ENCODE measurements at regions not wholly inside any gene's neighbourhood (a gene's known extent, or its start where the extent isn't known, plus 50 kb on each side); places are given as distances from the start of the nearest gene placed in this dataset.

- TF ChIP-seq CTCF (IDR thresholded peaks at IDR 0.05; ENCODE audit: insufficient read depth, low read length): no peak
- DNase-seq (ENCODE audit: low read depth): no peak
- no peak overlapping the region for H3K4me3 ChIP-seq (ENCODE audit: low read depth, low read length)
Measured at GRCh38 chr2:62407838-62408237, 98.2 kb downstream of the TMEM17 start.

GRCh38 chr2:62407401-62407800 is 98.6 kb downstream of the TMEM17 start:
- no peak for TF ChIP-seq CTCF (IDR thresholded peaks at IDR 0.05; ENCODE audit: insufficient read depth, low read length)
- DNase-seq (ENCODE audit: low read depth): no peak
- H3K4me3 ChIP-seq (ENCODE audit: low read depth, low read length): no peak overlapping the region

- no peak for DNase-seq (ENCODE audit: low read depth)
- TF ChIP-seq CTCF (IDR thresholded peaks at IDR 0.05; ENCODE audit: insufficient read depth, low read length): no peak
- no peak overlapping the region for H3K4me3 ChIP-seq (ENCODE audit: low read depth, low read length)
Measured at GRCh38 chr2:62406573-62407043, 99.4 kb downstream of the TMEM17 start.

GRCh38 chr2:62404913-62405312 is 101.1 kb downstream of the TMEM17 start:
- TF ChIP-seq CTCF (IDR thresholded peaks at IDR 0.05; ENCODE audit: insufficient read depth, low read length): no peak
- H3K4me3 ChIP-seq (ENCODE audit: low read depth, low read length): no peak overlapping the region
- no peak for DNase-seq (ENCODE audit: low read depth)

GRCh38 chr2:62402156-62402555 is 103.8 kb downstream of the TMEM17 start:
- H3K4me3 ChIP-seq (ENCODE audit: low read depth, low read length): no peak overlapping the region
- no peak for TF ChIP-seq CTCF (IDR thresholded peaks at IDR 0.05; ENCODE audit: insufficient read depth, low read length)
- no peak for DNase-seq (ENCODE audit: low read depth)

- DNase-seq (ENCODE audit: low read depth): no peak
- no peak for TF ChIP-seq CTCF (IDR thresholded peaks at IDR 0.05; ENCODE audit: insufficient read depth, low read length)
- H3K4me3 ChIP-seq (ENCODE audit: low read depth, low read length): no peak overlapping the region
Measured at GRCh38 chr2:62398356-62398755, 107.6 kb downstream of the TMEM17 start.

GRCh38 chr2:62396880-62397279 is 109.1 kb downstream of the TMEM17 start:
- no peak for DNase-seq (ENCODE audit: low read depth)
- TF ChIP-seq CTCF (IDR thresholded peaks at IDR 0.05; ENCODE audit: insufficient read depth, low read length): no peak
- no peak overlapping the region for H3K4me3 ChIP-seq (ENCODE audit: low read depth, low read length)

Measured in fibroblast of the aortic adventitia (primary cell).